ENCODE measurements at regions not wholly inside any gene's neighbourhood (a gene's known extent, or its start where the extent isn't known, plus 50 kb on each side); places are given as distances from the start of the nearest gene placed in this dataset.
"Not testable (repeated sequence)": the region's sequence is repeated elsewhere in the genome, so short reads cannot be mapped to it uniquely, and the experiment has no call there.

DNA sequence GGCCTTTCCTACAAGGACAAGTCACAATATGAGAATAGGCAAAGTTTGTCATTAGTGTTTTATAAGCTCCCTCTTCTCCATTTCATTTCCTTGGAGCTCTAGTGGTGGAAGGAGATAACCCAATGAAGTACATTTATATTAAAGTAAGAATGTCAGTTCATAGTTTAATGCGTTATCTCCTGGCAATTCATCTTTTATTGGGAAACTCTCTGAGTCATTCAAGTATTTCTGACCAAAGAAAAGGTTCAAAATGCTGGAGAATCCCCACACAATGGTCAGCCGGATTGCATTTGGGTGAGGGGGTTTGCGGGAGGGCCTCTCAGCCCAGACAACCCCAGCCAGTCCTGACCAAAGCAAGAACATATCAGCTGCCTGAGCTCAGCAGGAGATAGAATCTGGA, 321.5 kb upstream of the NRP1 start:
- no peak for DNase-seq (ENCODE audit: low read depth)

DNA sequence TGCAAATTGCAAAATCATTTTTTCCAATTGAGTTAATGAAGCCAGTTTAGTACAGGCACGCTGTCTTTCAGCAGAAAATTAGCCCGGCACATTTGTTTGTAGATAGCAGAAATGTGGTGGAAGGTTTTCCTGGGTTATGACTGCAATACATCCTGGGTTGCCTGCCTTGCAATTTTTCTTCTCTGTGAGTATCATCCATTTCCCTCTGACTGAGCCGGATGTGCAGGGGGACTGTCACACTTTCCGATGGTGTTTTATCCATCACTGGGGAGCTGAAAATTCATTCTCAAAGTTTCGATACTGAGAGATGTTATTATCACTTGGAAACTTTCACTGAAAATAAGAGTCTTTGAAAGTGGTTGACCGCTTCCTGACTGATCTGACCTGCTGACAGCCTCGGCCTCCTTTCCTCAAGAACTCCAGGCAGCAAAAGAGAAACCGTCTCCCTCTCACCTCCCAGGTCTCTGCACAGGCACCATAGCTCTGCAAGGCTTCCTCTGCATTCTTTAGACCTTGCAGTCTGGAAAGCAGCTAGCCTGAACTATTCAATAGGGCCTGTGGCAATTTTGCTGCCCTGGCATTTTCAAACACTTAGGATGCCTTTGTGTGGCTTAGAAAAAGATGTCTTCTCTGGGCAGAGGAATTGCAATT, 320.8 kb upstream of the NRP1 start:
- DNase-seq (ENCODE audit: low read depth): no peak

DNA sequence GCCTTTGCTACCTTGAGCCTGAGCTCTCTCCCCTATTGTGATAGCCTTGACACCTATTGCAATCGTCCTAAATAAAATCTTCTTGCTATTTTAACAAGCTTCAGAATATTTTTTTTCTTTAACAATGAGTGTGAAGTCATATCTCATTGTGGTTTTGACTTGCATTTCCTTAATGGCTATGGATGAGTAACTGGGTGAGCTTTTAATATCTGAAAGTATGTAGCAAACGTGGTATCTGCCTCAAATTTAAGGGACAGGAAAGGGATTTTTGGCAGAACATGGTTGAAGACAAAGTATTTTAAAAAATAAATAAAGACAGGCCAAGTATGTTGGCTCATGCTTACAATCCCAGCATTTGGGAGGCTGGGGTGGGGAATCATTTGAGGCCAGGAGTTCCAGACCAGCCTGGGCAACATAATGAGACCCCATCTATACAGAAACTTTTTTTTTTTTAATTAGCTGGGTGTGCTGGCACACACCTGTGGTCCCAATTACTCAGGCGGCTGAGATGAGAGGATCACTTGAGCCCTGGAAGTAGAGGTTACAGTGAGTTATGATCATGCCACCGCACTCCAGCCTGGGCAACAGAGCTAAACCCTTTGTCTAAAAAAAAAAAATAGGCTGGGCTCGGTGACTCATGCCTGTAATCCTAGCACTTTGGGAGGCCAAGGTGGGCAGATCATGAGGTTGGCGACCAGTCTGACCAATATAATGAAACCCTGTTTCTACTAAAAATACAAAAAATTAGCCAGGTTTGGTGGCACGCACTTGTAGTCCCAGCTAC, 319.3 kb upstream of the NRP1 start:
- no peak for DNase-seq (ENCODE audit: low read depth)

DNA sequence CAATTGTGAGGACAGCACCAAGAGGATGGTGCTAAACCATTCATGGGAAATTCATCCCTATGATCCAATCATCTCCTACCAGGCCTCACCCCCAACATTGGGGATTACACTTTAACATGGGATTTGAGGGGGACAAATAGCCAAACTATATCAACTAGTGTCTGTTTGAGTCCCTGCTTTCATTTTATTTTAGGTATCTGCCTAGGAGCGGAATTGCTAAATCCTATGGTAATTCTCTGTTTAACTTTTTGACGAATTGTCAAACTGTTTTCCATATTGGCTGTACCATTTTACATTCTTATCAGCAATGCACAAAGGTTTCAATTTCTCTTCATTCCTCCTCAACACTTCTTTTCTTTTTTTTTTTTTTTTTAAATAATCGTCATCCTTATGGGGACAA, 318.4 kb upstream of the NRP1 start:
- no peak for DNase-seq (ENCODE audit: low read depth)

DNA sequence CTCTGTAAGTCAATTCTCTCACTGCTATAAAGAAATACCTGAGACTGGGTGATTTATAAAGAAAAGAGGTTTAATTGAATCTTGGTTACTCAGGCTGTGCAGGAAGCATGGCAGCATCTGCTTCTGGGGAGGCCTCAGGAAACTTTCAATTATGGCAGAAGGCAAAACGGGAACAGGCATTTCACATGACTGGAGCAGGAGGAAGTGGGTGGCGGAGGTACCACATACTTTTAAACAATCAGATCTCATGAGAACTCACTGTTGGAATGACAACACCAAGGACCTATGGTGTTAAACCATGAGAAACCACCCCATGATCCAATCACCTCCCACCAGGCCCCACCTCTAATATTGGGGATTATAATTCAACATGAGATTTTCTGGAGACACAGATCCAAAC, 315.7 kb upstream of the NRP1 start:
- not testable (repeated sequence) for DNase-seq (ENCODE audit: low read depth)

DNA sequence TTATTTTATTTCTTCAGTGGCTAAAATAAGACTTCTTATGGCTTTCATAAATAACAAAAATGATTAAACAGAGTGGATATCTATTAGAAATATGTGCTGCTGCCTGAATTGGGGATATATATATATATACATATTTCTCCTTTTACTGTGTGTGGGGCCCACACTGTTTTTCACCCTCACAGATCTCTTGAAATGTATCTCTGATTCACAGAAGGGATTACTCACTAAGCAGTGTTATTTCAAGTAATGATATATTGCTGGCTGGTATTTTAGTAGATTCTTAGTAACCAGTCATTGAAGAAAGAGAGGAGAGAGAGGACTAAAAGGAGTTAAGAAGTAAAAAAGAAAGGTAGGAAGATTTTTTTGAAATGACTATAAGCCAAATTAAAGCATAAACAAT, 308.6 kb upstream of the NRP1 start:
- DNase-seq (ENCODE audit: low read depth): no peak

DNA sequence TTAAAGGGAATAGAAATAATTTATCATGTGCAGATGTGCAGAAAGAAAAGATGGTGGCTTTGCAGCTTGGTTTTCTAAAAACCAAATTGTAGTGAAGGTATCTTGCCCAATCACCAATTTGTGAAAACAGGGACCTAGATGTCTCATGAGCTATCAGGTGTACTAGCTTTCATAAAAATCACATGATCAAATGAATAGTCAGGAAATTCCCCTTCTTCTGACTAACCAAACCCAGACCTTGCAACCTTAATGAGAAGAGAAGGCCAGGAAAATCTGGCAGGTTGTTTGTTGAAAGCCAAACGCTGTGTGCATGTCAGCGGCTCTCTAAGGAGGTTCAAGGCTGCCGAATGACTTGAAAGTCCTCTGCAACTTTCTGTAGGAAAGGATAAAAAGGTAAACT, 304.4 kb upstream of the NRP1 start:
- no peak for DNase-seq (ENCODE audit: low read depth)

DNA sequence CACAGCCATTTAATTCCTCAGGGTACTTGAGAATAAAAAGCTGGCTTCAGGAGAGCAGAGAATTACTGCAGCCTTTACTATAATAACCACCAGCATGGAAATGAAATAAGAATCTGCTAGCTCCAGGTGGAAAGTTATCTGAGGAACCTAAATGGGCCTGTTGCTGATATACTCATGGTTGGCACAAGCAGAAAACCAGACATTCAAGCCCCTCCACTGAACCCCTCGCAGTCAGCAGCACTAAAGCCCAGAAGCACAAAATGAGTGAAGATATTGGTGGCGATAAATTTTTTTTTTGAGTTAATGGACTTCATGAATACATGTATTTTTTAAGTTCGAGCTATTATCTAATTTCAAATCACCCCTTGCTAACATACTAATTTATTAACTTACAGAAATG, 303.9 kb upstream of the NRP1 start:
- DNase-seq (ENCODE audit: low read depth): no peak

DNA sequence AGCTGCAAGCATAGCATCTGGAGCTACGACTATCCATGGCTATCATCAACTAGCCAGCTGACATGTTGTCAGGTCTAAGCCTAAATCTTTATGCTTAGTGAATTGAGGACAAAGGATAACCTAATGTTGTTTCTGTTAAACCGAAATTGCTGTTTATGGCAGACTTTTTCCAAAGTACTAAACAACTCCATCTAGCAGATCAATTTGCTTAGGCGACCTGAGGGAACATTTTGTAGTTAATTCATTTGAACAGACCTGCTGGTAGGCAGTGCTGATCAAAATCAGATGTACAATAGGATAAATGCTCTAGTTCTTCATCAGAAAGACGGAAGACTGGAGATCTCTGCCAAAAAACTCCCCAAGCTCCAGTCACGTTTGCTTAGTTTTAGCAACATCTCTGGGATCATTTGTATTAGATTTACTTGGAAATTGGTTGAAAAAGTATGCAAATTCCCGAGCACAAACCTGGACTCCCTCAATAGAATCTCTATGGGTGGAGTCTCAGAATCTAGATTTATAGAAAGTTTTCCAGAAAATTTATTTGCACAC, 301.6 kb upstream of the NRP1 start:
- DNase-seq (ENCODE audit: low read depth): no peak

DNA sequence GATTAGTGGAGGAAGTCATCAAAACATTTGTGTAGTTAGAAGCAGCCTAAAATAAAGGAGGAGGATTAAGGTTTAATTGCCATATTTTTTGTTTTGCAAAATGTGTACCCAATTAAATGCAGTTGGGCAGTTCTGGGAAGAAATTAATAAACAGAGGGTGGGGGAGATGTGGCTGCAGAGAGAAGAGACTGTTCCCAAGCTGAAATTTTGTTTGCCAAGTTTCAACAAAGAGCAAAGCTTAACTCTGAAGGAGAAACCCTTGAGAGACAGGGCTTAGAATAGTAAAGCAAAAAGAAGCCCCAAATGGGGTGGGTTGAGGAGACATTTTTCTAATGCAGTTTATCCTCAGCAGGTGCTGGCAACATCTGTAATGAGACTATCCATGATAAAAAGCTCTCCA, 298.0 kb upstream of the NRP1 start:
- no peak for DNase-seq (ENCODE audit: low read depth)

DNA sequence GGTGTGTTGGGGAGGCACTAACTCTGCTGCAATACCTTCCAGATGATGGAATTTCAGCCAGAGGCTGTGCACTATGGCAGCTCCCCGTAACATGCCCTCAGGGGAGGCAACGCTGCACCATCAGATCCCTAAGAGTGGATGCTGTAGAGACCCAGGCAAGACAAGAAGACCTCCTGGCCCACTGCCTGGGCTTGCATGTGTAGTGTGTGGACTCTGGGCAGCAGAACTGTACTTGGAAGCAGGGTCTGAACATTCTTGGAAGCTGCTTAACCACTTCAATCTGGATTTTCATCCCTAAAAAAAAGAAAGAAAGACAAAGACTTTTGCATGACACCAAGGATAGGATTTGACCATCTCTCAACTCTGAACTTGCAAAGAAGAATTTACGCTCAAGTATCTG, 297.5 kb upstream of the NRP1 start:
- no peak for DNase-seq (ENCODE audit: low read depth)

DNA sequence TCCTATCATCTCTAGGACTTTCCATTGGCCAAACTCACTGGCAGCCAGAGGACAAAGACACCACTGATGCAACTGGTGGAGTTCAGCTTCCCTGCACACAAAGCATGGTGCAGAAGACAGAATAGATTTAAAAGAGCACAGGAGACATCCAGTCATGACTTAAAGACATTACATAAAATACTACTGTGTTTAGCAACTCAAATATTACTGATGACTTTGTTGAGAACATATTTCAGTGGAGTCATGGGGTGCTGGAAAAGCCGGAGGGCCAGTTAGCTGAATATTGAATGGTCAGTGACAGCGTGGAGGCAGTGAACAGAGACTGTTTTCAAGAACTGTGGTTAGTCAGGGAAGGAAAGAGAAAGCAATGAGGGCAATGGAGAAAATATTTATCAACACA, 296.3 kb upstream of the NRP1 start:
- DNase-seq (ENCODE audit: low read depth): no peak

DNA sequence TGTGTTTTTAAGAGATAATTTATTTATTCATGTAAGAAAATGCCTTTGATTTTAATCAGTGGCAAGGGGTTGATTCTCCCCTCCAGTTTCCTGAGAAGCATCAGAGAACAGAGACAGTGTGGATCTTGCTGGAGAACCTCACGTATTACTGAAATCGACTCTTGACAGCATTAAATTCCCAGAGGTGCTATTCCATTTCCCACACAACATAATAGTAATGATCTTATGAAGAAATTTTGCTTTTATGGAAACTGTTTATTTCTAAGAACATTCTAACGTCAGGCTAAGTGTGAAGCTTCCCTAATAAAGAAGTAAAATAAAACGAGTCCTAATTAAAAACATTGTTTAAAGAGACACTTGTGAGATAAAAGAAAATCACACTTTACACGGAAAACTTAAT, 293.1 kb upstream of the NRP1 start:
- no peak for DNase-seq (ENCODE audit: low read depth)

DNA sequence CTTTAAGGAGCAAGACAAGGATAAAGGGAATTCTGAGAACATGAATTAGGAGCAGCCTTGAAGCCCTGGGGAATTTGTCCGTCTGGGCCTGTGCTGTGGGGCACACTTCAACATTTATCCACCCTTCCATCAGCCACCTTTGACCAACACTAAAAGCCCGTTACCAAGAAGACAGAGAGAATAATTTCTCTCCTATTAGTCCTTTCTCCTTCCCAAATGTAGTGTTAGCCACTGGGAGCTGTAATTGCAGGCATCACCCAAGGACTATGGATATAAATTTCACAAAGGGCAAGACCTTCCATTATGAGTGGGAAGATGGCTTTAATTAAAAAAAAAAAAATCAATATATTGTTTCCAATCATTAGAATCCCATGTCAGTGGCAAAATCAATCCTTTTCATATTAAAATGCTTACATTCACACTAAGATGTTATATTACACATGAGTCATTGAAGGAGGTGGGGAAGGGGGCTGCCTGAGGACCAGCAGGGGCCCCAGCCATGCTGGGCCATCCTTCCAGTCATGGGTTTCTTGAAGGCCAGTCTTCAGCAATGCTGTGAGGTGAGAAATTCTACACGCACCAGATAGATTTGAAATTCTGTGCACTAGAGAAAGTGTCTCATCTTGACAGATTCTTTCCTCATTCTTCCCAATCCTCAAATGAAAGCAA, 292.5 kb upstream of the NRP1 start:
- no peak for DNase-seq (ENCODE audit: low read depth)

DNA sequence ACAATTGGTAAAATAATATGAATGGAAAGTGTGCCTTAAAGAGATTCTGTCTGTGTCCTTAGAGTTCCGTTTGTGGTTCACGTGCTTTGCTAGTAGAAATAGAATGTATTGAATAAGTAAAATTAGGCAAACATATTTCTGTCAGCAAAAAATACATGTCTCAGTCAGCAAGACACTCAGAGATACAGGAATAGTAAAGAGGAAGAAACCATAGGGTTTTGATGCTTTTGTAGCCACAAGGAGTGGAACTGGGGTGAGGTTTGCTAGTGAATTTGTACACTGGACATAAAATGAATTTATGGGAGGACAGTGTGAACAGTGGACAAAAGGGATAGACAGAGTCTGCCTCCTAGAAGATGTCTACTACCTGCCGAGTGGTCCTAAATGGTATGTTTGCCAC, 289.2 kb upstream of the NRP1 start:
- no peak for DNase-seq (ENCODE audit: low read depth)

DNA sequence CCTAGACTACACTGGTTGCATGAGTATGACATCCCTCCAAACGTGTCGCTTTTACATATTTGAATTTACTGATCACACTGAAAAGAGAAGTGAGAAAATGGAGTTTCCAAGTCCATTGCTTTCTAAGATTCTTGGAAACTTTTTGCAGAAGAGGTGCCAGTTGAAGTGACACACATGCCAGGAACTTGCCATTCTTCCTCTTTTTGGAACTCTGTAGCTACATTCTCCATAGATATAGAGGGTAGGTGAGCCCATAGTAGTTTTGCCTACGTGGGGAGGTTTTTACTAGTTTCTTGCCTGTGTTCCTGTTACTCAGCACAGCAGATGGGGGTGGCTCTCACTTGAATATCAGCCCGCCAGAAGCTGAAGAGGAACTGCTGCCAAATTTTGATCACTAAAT, 286.6 kb upstream of the NRP1 start:
- no peak for DNase-seq (ENCODE audit: low read depth)

DNA sequence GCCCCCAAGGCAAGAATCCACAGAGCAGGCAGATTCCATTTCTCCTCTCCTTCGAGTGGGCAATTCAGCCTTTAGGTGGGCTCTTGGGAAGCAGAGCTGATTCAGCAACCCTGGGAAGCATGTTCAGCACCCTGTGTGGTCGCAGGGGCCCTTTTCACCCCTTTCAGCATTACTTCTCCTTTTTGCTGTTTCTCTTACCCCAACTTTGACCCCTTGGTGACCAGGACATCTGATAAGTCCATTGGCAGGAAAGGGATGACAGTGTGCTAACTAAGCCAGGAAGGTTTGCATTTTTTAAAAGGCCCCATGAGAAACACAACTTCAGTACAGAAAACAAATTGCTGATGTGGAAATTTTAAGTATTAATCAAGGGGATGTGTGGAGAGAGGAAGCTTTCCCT, 283.7 kb upstream of the NRP1 start:
- DNase-seq (ENCODE audit: low read depth): no peak

DNA sequence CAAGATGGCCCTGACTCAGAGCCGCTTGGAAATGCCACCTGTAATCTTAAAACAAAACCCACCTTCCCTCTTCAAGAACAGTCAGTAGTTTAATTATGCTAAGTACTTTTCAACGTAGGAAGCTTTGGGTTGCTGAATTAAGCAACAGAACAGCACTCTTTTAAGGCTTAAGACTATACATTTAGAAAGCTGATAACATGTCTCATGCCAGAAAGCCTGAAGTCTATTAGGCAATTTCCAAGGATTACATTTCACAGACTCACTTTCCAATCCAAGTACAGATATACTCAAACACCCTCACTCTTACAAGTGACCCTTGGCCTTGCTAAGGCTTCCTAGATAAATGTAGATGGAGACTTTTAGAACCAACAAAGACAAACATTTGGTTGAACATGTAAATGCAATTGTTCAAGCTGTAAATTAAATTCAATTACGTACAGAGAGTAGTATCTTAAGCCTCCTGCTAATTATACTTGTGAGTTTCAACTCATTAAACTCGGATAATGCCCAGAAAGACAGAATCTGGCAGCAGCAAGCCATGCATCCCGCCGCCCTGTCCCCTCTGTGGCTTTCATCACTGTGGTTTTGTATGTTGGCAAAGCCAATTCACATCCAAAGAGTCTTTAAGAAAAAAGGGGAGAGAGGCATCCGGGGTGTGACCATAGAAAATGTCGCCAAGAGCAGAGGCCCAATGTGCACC, 283.1 kb upstream of the NRP1 start:
- DNase-seq (ENCODE audit: low read depth): no peak

DNA sequence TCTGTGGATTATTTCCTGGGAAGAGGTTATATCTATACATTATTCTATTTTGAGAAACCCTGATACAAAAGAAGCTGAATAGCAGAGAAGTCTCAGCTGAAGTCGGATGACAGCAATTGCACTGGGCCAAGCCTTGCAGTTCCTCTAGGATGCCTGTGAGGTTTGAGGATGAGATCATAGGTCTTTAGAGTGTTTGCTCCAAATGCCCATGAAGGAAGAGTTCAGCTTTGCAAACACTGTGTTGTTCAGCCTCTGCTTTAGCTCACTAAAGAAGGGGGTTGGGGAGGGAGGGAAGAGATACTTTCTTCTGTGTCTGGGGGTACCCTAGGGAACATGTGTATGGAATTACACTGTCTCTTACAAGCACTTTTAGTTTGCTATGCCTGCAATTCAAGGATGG, 282.5 kb upstream of the NRP1 start:
- no peak for DNase-seq (ENCODE audit: low read depth)

DNA sequence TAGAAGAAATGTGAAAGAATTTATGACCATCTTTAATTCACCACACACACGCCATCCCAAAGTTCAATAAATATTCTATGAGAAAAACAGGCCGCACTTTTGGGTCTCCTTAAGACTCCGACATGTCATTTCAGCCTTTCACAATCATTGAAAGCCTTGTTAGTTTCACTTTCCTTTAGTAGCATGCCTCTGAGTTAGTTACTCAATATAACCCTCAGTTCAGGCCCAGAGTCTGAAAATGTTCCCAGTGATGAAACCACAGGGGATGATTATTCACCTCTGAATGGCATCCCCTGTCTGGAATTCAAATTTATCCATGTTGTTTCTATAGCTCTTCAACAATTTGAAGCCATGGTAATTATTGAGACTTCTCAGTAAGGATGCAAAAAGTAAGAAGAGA, 278.1 kb upstream of the NRP1 start:
- DNase-seq (ENCODE audit: low read depth): no peak

DNA sequence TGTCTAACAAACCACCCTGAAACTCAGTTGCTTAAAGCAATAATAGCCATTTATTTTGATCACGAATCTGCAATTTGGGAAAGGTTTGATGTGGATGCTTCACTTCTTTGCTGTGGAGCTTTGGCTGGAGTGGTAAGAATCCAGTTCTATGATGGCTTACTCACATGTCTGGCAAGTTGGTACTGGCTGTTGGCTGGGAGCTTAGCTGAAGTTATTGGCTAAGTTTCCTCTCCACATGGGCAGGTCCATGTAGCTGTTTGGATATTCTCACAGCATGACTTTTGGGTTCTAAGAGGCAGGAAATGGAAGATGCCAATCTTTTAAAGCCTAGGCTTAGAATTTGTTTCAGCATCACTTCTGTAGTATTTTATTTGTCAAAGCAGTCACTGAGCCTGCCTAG, 277.6 kb upstream of the NRP1 start:
- DNase-seq (ENCODE audit: low read depth): no peak

DNA sequence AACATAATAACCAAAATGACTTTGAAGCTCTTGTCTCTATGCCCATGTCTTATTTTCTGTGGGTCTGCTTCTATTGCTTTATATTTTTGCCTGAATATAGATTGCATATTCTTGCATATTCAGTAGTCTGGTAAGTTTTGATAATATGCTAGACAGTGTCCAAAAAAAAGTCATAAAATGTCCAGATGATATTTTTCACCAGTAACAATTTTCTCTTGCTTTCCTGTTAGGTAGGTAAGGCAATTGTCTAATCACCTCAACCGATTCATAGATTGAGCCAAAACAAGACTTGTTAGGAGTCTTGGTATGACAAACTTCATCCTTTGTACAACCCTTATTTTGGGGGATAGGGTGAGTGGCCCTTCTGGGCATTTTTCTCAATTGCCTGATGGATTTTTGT, 277.0 kb upstream of the NRP1 start:
- DNase-seq (ENCODE audit: low read depth): no peak

DNA sequence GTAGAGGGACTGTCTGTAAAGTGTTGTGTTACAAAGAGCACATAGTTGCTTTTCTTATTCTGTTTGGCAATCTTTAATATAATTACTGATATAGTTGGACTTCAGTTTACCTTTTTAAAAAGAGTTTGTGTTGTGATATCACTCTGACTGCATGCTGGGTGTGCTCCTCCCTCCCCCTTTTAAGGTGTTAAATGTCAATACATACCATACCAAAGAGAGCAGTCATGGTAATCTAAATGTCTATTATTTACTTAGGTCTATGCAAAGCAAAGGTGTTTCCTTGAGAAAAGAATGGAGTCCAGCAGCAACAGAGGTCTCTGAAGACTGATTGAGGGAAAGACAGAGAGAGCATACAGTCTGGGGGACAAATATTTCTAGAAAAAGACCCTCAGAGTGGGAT, 275.1 kb upstream of the NRP1 start:
- no peak for DNase-seq (ENCODE audit: low read depth)
